MM.1S (cell line): ENCODE measurements at regions not wholly inside any gene's neighbourhood (a gene's known extent, or its start where the extent isn't known, plus 50 kb on each side); places are given as distances from the start of the nearest gene placed in this dataset.

Experiments
- CTCF ChIP-seq: fragments of 300-600 bp; sonication (generic); IDR thresholded peaks from 2 replicates; pipeline ENCODE4 v1.5.1; 2016; ENCODE audit warnings: antibody characterized with exemption, low read length, mixed read lengths
- EZH2 ChIP-seq: fragments of 300-600 bp; sonication (generic); optimal IDR thresholded peaks from 2 replicates; pipeline ENCODE3; 2017; ENCODE audit warnings: low read depth, mild to moderate bottlenecking, antibody characterized with exemption, low read length, mixed read lengths
- EZH2phosphoT487 ChIP-seq: fragments of 300-600 bp; sonication (generic); IDR thresholded peaks from 2 replicates; pipeline ENCODE4 v1.6.1; 2018; ENCODE audit warnings: antibody characterized with exemption, low read length

- no peak for TF ChIP-seq CTCF
- TF ChIP-seq EZH2phosphoT487: no peak
- no peak for TF ChIP-seq EZH2
Measured at GRCh38 chr14:57009585-57010515, 199.6 kb upstream of the OTX2 start.
